ENCODE measurements at regions not wholly inside any gene's neighbourhood (a gene's known extent, or its start where the extent isn't known, plus 50 kb on each side); places are given as distances from the start of the nearest gene placed in this dataset.
"Not testable (repeated sequence)": the region's sequence is repeated elsewhere in the genome, so short reads cannot be mapped to it uniquely, and the experiment has no call there.

GRCh38 chr6:133092771-133093170, 148.4 kb upstream of the EYA4 start:
- no peak overlapping the region for H3K4me3 Mint-ChIP-seq
- H3K4me1 Mint-ChIP-seq: no peaks in the 10 kb centered on the region
- DNase-seq: no peak
- no peaks in the 10 kb centered on the region for H3K27me3 Mint-ChIP-seq (ENCODE audit: low read depth, poor library complexity)
- H3K36me3 Mint-ChIP-seq (ENCODE audit: low read depth): no peaks in the 10 kb centered on the region
- TF ChIP-seq CTCF (IDR thresholded peaks at IDR 0.05): no peak
- no peak overlapping the region for H3K27ac Mint-ChIP-seq
- no peaks in the 10 kb centered on the region for H3K9me3 Mint-ChIP-seq

- not testable (repeated sequence) for H3K4me3 Mint-ChIP-seq; H3K4me1 Mint-ChIP-seq; H3K9me3 Mint-ChIP-seq; H3K36me3 Mint-ChIP-seq (ENCODE audit: low read depth); H3K27ac Mint-ChIP-seq; H3K27me3 Mint-ChIP-seq (ENCODE audit: low read depth, poor library complexity); DNase-seq
Observed at GRCh38 chr6:133093211-133093610, 147.9 kb upstream of the EYA4 start.

GRCh38 chr6:133093956-133094355, 147.2 kb upstream of the EYA4 start:
- H3K4me1 Mint-ChIP-seq: peaks cover 2% of the 10 kb centered on the region
- H3K9me3 Mint-ChIP-seq: no peaks in the 10 kb centered on the region
- no peak overlapping the region for H3K4me3 Mint-ChIP-seq
- no peaks in the 10 kb centered on the region for H3K36me3 Mint-ChIP-seq (ENCODE audit: low read depth)
- H3K27me3 Mint-ChIP-seq (ENCODE audit: low read depth, poor library complexity): no peaks in the 10 kb centered on the region
- no peak for DNase-seq
- no peak for TF ChIP-seq CTCF (IDR thresholded peaks at IDR 0.05)
- H3K27ac Mint-ChIP-seq: no peak overlapping the region

- H3K9me3 Mint-ChIP-seq: no peaks in the 10 kb centered on the region
- no peaks in the 10 kb centered on the region for H3K27me3 Mint-ChIP-seq (ENCODE audit: low read depth, poor library complexity)
- H3K4me3 Mint-ChIP-seq: no peak overlapping the region
- no peak for DNase-seq
- no peak for TF ChIP-seq CTCF (IDR thresholded peaks at IDR 0.05)
- peaks cover 13% of the 10 kb centered on the region for H3K4me1 Mint-ChIP-seq
- no peaks in the 10 kb centered on the region for H3K36me3 Mint-ChIP-seq (ENCODE audit: low read depth)
- H3K27ac Mint-ChIP-seq: no peak overlapping the region
Observed at GRCh38 chr6:133097208-133097607, 143.9 kb upstream of the EYA4 start.

- Mint-ChIP-seq H3K27me3 (ENCODE audit: low read depth, poor library complexity) (no peaks in the 10 kb centered on the region), H3K27ac (no peak overlapping the region), H3K4me1 (peaks cover 13% of the 10 kb centered on the region)
Observed at GRCh38 chr6:133099573-133099972, 141.6 kb upstream of the EYA4 start.

GRCh38 chr6:133100865-133101264, 140.3 kb upstream of the EYA4 start:
- no peak for DNase-seq
- Mint-ChIP-seq H3K27ac (no peak overlapping the region), H3K4me3 (no peak overlapping the region), H3K9me3 (no peaks in the 10 kb centered on the region), H3K4me1 (peaks cover 13% of the 10 kb centered on the region), H3K27me3 (ENCODE audit: low read depth, poor library complexity) (peaks cover 4% of the 10 kb centered on the region), H3K36me3 (ENCODE audit: low read depth) (no peaks in the 10 kb centered on the region)
- no peak for TF ChIP-seq CTCF (IDR thresholded peaks at IDR 0.05)

More at GRCh38 chr6:133099573-133099972, 141.6 kb upstream of the EYA4 start:
- no peak overlapping the region for H3K4me3 Mint-ChIP-seq
- TF ChIP-seq CTCF (IDR thresholded peaks at IDR 0.05): no peak
- no peaks in the 10 kb centered on the region for H3K36me3 Mint-ChIP-seq (ENCODE audit: low read depth)
- no peak for DNase-seq
- no peaks in the 10 kb centered on the region for H3K9me3 Mint-ChIP-seq
